Kidney epithelial cell (primary cell): ENCODE measurements at regions not wholly inside any gene's neighbourhood (a gene's known extent, or its start where the extent isn't known, plus 50 kb on each side); places are given as distances from the start of the nearest gene placed in this dataset.

ENCODE experiments used
- DNase-seq: peaks from one replicate; pipeline ENCODE4 v3.0.0-alpha.2; 2010; ENCODE audit warnings: low read depth
- H3K27me3 ChIP-seq: 2 replicates; pipeline ENCODE4 v1.6.0; 2011; ENCODE audit warnings: low read length; ENCODE audit not compliant: control insufficient read depth, insufficient read depth
- H3K36me3 ChIP-seq: 2 replicates; pipeline ENCODE4 v1.5.1; 2011; ENCODE audit warnings: low read length; ENCODE audit not compliant: control insufficient read depth, insufficient read depth
- H3K4me3 ChIP-seq: 2 replicates; pipeline ENCODE4 v1.5.1; 2011; ENCODE audit warnings: low read depth, mild to moderate bottlenecking, control low read depth, low read length
- TF ChIP-seq, protein P1 (sequence below): IDR thresholded peaks from 2 replicates; pipeline ENCODE4 v1.5.1; 2011; ENCODE audit warnings: mild to moderate bottlenecking, moderate library complexity, low read length, control low read depth, inconsistent platforms; ENCODE audit not compliant: insufficient read depth, poor library complexity, severe bottlenecking

DNA sequence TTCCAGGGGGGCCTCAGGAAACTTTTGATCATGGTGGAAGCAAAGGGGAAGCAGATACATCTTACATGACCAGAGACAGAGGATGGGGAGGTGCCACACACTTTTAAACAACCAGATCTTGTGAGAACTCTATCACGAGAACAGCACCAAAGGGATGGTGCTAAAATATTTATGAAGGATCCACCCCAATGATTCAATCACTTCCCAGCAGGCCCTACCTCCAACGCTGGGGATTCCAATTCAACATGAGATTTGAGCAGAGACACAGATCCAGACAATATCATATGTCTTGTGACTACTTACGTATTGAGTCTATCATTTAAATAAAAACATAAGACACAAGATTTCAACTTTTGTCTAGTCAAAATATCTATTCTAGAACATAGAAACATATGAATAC lies 351.9 kb downstream of the EPM2A start:
- DNase-seq: no peak
- TF ChIP-seq, protein P1, sequence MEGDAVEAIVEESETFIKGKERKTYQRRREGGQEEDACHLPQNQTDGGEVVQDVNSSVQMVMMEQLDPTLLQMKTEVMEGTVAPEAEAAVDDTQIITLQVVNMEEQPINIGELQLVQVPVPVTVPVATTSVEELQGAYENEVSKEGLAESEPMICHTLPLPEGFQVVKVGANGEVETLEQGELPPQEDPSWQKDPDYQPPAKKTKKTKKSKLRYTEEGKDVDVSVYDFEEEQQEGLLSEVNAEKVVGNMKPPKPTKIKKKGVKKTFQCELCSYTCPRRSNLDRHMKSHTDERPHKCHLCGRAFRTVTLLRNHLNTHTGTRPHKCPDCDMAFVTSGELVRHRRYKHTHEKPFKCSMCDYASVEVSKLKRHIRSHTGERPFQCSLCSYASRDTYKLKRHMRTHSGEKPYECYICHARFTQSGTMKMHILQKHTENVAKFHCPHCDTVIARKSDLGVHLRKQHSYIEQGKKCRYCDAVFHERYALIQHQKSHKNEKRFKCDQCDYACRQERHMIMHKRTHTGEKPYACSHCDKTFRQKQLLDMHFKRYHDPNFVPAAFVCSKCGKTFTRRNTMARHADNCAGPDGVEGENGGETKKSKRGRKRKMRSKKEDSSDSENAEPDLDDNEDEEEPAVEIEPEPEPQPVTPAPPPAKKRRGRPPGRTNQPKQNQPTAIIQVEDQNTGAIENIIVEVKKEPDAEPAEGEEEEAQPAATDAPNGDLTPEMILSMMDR: no peak
- Histone ChIP-seq H3K27me3 (no peaks in the 10 kb centered on the region), H3K4me3 (no peak overlapping the region), H3K36me3 (no peaks in the 10 kb centered on the region)

GRCh38 chr6:145384503-145384902 lies 350.8 kb downstream of the EPM2A start:
- Histone ChIP-seq H3K36me3 (no peaks in the 10 kb centered on the region), H3K4me3 (no peak overlapping the region), H3K27me3 (no peaks in the 10 kb centered on the region)
- TF ChIP-seq, protein P1: no peak
- no peak for DNase-seq

DNA sequence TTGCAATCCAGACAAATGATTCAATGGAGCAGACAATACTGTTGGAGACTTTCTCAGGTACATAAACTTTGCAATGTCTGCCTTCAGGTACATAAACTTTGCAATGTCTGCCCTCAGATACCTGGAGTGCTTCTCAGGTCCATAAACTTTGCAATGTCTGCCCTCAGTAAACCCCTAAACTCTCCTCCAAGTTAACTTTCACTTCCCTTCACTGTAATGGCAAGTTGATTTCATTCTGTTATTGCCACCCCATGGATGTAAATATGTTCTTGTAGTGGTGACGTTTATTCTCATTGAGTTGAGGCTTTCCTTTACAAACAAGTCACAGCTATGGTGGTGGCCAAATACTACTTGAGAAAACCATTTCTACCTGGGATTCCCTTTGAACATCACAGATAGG lies 338.8 kb downstream of the EPM2A start:
- Histone ChIP-seq H3K27me3 (no peaks in the 10 kb centered on the region), H3K36me3 (no peaks in the 10 kb centered on the region), H3K4me3 (no peak overlapping the region)
- TF ChIP-seq, protein P1: no peak
- no peak for DNase-seq

DNA sequence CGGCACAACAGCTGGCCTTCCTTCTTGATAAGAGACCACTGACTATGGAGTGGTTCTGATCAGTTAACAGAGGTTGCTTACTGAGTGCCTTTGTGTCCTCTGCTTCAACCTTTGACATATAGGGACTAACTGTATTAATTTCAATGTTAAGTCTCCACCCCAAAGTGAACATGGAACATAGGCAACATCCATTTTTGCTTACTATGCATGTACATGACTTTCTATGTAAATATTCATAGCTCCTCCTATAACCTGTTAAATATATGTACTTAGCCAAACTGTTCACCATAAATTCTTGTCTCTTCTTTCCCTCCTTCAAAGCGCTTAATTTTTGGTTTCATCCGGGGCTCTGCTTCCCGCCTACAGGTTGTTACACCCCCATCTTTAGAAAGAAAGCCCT lies 334.8 kb downstream of the EPM2A start:
- Histone ChIP-seq H3K27me3 (no peaks in the 10 kb centered on the region), H3K4me3 (no peak overlapping the region), H3K36me3 (no peaks in the 10 kb centered on the region)
- no peak for DNase-seq
- TF ChIP-seq, protein P1: no peak

- Histone ChIP-seq H3K36me3 (no peaks in the 10 kb centered on the region), H3K27me3 (no peaks in the 10 kb centered on the region), H3K4me3 (no peak overlapping the region)
- DNase-seq: no peak
- TF ChIP-seq, protein P1: no peak
Measured at GRCh38 chr6:145405006-145405551, 330.2 kb downstream of the EPM2A start.

GRCh38 chr6:145406783-145407182 lies 328.5 kb downstream of the EPM2A start:
- Histone ChIP-seq H3K4me3 (no peak overlapping the region), H3K36me3 (no peaks in the 10 kb centered on the region), H3K27me3 (no peaks in the 10 kb centered on the region)
- no peak for DNase-seq
- TF ChIP-seq, protein P1: no peak
